ENCODE measurements at regions not wholly inside any gene's neighbourhood (a gene's known extent, or its start where the extent isn't known, plus 50 kb on each side); places are given as distances from the start of the nearest gene placed in this dataset.

DNA sequence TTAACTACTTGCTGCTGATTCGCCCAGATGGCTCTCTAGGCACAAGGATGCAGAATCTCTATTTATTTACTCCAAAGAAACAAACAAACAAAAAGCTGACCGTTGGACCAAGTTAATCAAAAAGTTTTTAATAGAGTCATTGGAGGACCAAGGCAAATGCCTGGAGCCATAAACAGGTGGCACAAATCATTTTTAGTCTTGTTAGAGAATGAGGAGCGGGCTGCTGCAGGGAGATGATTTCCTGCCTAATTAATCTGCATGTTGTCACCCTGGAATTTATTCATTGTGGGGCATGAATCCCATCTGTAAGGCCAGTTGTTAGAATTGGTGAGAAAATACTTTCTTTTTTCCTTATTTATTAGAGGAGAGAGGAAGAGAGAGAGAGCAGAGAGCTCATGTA is 147.4 kb upstream of the GATB start:
- no peak for DNase-seq (ENCODE audit: low read depth in 1 of 2, low spot score in 1 of 2)

DNA sequence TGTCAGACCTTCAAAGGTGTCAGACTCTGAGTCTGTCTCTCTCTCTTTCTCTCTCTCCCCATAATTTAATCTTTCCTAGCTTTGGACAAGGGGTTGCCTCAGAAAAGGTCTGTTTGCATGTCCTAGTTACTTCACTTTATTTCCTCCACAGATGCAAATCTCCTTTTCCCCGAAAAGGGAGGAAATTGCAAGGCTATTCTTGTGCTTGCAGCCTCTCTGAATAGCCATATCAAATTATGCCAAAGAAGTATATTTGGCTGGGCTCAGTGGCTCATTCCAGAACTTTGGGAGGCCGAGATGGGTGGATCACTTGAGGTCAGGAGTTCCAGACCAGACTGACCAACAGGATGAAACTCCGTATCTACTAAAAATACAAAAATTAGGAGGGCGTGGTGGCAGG is 145.6 kb upstream of the GATB start:
- no peak for DNase-seq (ENCODE audit: low read depth in 1 of 2, low spot score in 1 of 2)

DNA sequence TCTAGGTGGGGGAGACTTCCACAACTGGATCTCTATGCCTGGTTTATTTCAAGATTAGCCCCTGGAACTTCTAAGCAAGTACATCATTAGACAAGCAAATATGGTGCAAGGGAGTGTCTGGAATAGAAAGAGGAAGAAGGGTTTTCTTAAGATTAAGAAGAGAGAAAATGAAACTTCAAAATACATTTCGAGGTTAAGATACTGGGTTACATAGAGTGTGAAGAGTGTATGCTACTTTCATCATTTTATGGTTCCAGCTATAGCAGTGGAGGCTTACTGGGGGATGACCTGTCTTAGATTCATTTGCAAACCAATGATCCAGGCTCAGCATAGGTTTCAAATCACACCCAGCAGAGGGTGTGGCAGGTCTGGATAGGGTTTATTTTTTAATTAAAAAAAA is 144.4 kb upstream of the GATB start:
- no peak for DNase-seq (ENCODE audit: low read depth in 1 of 2, low spot score in 1 of 2)

DNA sequence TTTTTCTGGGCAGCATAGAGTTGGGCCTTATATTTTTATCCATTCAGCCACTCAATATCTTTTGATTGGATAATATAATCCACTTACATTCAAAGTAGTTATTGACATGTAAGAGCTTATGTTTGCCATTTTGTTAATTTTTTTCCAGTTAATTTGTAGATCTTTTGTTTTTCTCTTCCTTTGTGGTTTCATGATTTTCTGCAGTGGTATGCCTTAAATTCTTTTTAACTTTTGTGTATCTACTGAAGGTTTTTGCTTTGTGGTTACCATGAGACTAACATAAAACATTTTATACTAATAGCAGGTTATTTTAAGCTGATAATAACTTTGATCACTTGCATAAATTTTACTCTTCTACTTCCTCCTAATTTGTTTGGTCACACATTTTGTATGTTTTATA is 140.8 kb upstream of the GATB start:
- no peak for DNase-seq (ENCODE audit: low read depth in 1 of 2, low spot score in 1 of 2)

DNA sequence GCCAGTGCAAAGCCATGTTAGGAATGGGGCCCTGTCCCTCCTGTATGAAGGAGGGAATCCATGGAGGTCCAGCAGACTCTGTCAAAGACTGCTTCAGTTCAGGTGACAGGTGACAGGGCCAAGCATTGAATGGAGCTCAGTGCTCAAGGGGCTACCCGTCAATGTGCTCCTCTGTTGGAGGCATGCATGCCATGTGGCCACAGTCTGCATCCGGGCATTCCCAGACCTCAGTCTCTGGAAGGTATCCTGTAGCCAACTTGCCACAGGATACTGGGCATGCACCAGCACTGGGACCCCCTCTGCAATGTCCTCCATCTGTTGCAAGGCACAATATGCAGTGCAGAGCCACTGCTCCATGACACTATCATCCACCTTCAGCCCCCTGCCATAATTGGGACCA is 136.1 kb upstream of the GATB start:
- no peak for DNase-seq (ENCODE audit: low read depth in 1 of 2, low spot score in 1 of 2)

DNA sequence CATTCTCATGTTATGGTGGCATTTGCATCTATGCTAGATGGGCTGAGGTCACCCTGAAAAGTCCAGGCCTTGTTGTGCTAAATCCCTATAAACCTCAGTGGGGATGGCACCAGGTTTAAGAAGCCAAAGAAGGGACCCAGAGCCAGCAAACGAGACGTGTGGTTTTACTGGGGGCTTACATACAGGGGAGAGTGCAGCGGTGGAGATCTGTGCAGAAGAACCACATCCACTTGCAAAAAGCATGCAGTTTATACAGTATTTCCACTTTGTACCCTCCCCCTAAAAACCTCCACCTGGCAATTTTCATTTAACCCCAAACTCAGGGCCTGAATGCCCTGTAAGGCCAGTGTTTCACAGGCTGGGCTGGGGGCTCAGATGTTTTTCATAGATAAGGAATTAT is 134.9 kb upstream of the GATB start:
- no peak for DNase-seq (ENCODE audit: low read depth in 1 of 2, low spot score in 1 of 2)

DNA sequence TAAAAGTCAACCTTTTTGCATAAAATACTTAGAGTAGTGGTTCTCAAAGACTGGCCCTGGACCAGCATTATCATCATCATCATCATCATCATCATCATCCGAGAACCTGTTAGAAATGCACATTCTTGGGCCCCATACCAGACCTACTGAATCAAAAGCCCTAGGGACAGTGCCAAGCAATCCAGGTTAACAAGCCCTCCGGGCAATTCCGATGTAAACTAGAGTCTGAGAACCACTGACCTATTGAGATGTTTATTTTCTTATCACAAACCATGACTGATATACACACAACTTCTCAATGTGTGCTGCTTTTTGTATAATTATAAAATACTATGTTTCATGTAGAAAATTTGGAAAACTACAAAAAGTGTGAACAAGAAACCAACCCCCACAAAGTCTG is 133.4 kb upstream of the GATB start:
- no peak for DNase-seq (ENCODE audit: low read depth in 1 of 2, low spot score in 1 of 2)

DNA sequence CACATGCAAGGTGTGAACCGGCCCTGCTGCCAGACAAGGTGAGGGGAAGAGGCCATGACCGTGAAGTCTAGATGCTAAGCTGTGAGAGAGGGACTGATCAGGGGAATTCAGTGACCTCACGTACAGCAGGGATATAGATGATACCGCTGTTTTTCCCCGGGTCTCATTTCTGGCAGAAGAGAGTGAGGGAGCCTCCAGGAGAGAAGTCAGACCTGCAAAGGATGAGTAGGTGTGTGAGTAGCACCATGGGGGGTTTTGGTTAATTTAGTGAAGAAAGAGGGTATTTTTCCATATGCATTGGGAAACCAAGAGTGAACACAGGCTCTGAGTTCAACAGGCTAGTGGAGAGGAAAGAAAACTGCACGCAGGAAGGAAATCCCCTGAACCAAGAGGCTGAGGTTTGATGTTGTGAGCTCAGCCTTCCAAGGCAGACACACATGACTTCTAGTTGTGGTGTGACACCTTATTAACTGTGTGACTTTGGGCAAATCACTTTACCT is 127.6 kb upstream of the GATB start:
- no peak for DNase-seq (ENCODE audit: low read depth in 1 of 2, low spot score in 1 of 2)

DNA sequence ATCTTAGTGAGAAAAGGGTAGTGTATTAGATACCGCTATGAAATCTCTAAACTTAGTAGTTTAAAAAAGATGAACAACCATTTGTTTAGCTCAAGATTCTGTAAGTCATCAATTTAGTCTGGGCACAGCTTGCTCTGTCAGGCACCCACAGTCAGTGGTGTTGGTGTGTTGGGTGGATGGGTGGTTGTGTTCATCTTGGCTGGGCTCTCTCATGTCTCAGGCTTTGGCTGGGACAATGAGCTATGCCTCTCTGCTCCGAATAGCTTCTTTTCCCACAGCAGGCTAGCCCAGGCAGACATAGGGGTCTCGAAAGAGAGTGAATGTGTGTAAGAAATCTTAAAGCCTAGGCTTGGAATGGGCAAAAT is 127.0 kb upstream of the GATB start:
- DNase-seq (ENCODE audit: low read depth in 1 of 2, low spot score in 1 of 2): no peak

DNA sequence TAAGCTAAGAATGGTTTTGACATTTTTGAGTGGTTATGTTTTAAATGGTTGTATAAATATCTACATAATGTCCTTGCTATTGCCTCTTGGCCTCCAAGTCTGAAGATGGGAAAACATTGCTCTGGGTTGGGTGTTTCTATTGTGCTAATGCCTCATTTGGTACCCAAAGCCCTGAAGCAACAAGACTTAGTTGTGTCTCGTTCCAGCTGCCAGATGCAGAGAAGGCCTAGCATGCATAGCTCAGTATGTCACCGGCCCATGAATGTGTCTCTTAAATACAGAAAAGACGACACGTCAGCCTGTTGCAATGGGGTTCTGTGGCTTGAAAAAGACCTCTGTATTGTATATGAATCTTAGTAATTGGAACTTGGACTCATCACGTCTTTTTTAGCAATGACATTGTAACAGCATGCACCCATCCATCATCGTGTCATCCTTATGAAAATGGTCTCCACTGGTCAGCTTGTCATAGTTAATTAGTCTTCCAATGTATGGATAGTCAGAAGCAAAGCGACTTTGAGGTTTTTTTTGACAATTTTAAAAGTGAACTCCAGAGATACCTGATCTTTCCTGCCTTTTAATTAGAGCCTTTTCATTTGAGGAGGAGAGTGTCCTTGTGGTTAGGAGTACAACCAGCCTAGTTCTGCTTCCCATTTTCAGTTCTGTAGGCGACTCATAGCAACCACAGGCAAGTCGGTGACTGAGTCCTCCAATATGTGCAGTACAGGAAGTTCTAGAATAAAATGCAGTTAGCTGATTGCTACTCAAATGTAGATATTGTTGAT is 126.4 kb upstream of the GATB start:
- DNase-seq (ENCODE audit: low read depth in 1 of 2, low spot score in 1 of 2): no peak

DNA sequence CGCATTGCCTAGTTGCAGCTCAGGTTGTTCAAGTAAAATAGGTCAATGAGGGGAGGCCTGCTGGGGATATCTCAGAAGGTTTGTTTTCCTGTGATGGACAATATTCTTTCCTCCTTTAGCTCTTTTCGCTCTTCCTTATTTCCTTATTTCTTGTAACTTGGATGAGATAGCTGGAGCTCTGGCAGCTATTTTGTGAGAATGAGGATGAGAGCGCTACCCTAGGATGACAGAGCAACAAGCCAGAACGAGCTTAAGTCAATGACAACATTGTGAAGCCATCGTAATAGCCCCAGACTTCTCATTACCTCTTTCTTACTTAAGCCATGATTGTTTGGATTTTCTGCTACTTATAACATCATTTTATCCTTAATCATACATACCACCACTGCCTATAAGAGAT is 124.3 kb upstream of the GATB start:
- no peak for DNase-seq (ENCODE audit: low read depth in 1 of 2, low spot score in 1 of 2)

DNA sequence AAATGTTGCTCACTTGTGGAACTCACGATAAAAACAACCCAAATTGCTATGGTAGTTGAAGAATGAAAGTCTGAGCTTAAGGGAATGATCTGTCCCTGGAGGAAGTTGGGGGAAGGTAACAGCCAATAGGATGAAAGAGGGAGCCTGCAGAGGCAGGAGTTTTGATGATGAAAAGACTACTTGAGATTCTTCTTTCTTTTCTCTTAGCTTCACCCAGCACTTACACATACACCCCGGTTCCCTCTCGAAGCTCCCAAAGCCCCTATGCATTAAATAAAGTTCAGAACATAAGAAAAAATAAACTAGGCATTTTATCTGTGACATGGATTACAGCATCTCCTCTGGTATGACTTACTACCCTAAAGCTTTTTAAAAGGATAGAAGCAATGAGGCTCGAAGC is 122.9 kb upstream of the GATB start:
- no peak for DNase-seq (ENCODE audit: low read depth in 1 of 2, low spot score in 1 of 2)

DNA sequence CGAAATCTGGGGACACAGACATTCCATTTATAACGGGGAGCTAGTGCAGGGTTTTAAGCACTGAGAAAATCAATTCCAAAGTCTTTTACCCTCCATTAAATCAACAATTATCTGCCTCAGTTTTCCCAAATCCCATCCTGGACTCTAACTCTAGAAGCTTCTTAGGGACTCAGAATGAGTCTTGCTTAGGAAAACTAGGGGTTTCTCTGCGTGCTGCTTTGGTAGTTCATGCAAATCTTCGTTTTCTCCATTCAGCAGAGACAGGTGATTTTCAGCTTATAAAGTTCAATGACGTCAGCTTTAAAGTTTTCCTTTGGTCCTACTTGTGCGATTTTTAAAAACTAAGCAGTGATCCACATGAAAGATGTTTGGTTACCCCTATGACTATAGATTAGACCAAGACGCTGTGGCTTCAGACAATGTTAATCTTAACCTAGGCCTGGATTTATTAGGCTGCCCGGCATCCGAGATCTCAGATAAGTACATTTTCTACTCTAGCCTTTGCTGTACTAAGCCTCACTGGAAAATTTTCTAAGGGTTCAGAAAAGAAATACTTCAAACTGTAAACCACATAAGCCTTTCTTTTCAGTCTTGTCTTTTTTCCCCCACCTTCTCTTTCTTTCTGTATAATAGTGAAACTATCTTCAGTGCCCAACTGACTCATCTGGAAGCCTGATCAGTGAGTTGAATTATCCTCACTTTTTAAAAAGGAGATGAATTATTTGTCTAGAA is 121.4 kb upstream of the GATB start:
- DNase-seq (ENCODE audit: low read depth in 1 of 2, low spot score in 1 of 2): no peak

DNA sequence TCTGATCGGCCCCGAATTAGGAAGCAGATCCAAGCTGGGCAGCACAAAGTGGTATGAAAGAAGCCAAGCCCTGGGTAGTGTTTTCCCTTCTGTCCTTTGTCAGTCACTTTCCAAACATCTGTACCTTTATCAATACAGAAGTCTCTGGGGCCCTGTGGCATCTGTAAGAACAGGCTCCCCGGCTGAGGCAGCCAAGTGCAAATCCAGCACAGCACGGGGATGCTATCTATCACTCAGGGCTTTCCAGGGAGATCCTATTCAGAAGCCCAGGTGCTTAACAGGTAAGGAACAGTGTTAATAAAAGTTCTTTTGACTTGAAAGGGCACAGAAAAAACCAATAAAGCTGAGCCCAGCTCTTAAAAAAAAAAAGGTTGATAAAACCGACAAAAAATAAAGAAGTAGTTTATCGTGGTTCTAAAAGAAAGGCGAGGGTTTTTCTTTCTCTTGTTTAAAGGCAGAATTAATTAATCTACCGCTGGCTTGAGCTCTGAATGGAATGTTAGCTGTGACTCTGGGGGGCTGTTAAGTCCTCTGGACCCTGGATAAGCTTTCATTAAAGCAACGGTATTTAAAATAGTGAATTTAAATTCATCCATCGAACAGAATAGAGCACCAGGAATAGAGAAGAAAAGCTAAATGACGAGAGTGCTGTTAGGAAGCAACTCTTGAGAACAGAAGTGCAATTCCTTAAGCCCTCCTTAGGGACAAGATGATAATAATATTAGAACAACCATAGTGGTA is 119.1 kb upstream of the GATB start:
- DNase-seq (ENCODE audit: low read depth in 1 of 2, low spot score in 1 of 2): no peak

DNA sequence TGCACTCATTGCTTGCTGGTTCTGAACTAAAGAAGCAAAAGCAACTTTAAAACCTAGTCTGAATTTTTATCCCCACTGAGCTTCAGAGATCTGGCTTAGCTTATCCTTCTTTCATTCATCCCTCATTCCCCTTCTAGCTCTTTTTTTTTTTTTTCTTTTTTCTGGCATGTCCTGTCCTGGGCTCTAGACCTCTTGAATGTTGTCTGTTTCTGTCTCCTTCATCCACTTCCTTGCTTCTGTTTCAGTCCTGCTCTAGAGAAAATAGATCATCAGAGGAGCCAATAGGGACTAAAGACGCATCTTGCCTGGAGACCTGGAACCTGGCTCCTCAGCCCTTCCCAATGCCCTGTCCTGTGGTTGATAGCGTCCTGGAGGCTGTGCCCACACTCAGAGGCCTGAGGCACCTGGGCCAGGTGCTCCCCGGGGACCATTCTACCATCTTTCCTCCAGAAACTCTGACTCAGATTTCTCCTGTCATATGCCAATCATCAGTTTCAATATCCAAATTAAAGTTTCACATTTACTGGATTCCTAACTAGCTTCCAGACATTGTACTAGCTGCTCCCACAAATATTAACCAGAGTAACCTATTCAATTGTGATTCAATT is 115.7 kb upstream of the GATB start:
- DNase-seq (ENCODE audit: low read depth in 1 of 2, low spot score in 1 of 2): no peak

DNA sequence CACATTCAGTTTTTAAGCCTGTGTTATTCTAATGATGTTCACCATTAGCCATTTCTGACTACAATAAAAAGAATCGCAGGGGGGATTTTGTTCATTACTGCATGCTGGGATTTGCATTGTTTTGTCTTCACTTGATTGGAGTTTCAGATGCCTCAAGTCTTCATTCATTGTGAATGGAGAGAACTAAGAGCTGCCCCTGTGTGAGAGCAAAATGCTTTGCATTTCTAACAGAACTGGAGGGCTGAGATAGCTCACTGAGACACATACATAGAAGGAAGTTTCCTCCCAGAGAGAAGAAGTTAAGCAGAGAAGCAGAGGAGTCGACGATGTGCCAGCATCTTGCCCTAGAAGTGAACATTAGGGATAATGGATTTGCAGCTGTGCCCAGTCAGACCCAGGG is 113.5 kb upstream of the GATB start:
- no peak for DNase-seq (ENCODE audit: low read depth in 1 of 2, low spot score in 1 of 2)

DNA sequence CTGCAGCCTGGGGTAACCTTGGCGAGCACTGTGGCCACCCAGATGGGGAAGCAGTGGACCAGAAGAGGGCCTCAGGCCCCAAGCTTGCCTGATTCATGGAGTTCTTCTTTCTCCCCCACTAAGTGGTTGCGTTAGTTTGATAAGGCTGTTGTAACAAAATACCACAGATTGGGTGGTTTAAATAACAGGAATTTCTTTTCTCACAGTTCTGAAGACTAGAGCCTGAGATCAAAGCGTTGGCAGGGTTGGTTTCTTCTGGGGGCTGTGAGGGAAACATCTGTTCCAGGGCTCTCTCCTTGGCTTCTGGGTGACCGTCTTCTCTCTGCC is 105.7 kb upstream of the GATB start:
- no peak for DNase-seq (ENCODE audit: low read depth in 1 of 2, low spot score in 1 of 2)

DNA sequence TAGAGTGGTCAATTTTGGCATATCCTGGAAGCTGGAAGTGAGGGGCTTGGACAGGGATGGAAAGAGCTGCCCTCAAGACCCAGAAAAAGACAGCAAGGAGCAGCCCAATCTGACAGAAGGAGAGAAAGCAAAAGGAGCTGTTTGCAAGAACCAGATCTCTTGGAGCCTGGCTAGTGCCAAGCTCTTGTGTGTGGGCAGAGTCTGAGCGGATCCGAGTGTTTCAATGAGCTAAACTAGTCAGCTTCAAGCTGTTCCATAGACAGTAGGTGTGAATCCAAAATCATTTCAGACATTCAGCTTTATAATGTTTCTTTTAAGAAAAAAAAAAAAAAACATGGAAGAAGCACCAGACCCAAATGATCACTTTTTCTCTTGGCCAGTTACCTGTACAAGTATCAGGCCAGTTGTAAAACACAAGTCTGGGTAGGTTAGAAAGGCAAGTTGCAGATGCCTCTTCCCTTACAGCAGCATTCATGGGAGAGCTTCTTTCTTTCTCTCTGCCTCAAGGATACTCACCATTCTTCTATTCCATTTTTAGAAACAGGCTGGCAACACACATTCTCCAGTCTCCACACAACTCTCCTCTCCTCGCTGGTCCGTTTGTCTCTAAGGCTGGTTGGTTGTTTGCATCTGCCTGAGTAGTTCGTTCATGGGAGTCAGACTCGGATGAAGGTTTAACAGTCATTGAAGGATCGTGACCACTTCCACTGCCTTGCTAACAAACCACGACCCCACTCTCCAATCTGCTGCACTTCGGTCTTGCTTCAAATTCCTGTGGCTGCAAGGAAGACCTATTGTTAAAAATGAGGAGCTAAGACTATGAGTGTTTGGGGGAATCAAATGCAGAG is 105.2 kb upstream of the GATB start:
- DNase-seq (ENCODE audit: low read depth in 1 of 2, low spot score in 1 of 2): no peak

DNA sequence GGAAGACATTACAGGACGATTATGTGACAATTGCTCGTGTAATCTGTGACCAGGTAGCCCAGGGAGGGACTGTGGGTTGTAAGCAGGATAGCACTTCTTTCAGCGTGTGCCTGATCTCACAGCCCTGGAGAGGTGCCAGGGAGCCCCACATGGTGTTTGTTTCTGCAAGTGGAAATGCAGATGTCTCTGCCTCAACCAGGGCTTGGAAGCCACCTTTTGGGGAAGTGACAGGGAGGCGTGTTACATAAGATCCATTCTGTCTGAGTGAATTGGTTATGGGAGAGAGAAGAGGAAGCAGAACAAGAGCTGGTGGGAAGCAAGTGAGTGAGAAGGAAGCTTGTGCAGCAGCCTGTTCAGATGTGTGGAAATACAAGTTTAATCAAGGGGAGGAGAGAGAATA is 104.5 kb upstream of the GATB start:
- no peak for DNase-seq (ENCODE audit: low read depth in 1 of 2, low spot score in 1 of 2)

DNA sequence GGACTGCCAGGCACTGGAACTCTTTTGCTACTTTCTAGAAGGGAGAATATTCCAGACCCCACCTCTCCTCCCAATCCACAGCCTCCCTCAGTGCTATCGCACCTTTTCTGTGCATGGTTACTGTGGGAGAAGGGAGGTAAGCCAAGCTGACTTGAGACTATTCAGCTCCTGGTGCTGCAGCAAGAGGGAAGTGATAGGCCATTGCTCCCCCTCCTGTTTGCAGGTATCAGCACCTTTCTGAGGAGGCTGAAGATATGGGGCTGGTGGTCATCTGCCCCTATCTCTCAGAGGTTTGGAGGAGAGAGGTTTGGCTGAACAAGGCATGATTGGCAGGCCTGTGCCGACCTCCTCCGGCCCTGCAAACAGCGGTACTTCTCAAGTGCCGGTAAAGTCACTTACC is 103.3 kb upstream of the GATB start:
- no peak for DNase-seq (ENCODE audit: low read depth in 1 of 2, low spot score in 1 of 2)

DNA sequence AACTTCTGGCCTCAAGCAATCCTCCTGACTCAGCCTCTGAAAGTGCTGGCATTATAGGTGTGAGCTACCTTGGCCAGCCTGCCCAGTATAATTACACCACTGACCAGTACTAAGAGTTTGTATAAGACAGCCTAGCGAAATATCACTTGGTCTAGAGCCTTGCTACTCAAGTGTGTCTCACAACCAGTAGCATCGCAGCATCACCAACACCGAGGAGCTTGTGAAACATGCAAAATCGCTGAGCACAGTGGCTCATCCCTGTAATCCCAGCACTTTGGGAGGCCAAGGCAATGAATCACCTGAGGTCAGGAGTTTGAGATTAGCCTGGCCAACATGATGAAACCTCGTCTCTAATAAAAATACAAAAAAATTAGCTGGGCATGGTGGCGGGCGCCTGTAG is 102.0 kb upstream of the GATB start:
- no peak for DNase-seq (ENCODE audit: low read depth in 1 of 2, low spot score in 1 of 2)

All from stimulated activated CD4-positive, alpha-beta T cell treated with anti-CD3 and anti-CD28 coated beads, Interleukin-15, amount 100 ng/mL, for 1 hour (primary cell).